ENCODE measurements at regions not wholly inside any gene's neighbourhood (a gene's known extent, or its start where the extent isn't known, plus 50 kb on each side); places are given as distances from the start of the nearest gene placed in this dataset.

DNA sequence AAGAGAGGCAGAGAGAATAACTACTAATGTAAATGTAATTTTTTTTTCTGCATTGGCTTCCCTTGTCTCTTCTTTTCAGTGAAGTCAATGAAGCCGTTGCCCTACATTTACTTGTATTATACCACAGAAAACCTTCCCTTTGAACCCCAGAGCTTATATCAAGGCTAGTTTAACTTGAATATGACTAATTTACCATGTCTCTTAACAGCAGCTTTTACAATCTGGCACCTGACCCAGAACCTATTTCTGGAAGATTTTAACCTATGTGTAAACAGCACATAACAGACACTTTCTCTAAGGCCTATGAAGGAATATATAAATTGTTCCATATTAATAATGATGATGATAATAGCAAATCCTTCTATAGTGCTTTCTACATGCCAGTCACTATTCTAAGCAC lies 580.5 kb upstream of the NXPH2 start:
- Histone ChIP-seq H3K27ac (ENCODE audit: extremely low read depth, low read depth, low read length) (no peak overlapping the region), H3K79me2 (ENCODE audit: control insufficient read depth, insufficient read depth, low read length) (no peaks in the 10 kb centered on the region), H3K4me2 (ENCODE audit: insufficient read depth, low read length) (no peak overlapping the region), H2AFZ (ENCODE audit: low read depth, low read length) (no peak overlapping the region), H4K20me1 (replicated peaks; ENCODE audit: control insufficient read depth, insufficient read depth, low read length) (no peaks in the 10 kb centered on the region), H3K27me3 (ENCODE audit: control insufficient read depth in 2 of 2, insufficient read depth in 2 of 2, low read length in 2 of 2) (no peaks in the 10 kb centered on the region), H3K4me1 (replicated peaks in 1 of 2; ENCODE audit: control insufficient read depth in 2 of 2, insufficient read depth in 2 of 2, low read length in 2 of 2) (no peaks in the 10 kb centered on the region), H3K9me1 (ENCODE audit: control insufficient read depth, insufficient read depth, low read length) (no peaks in the 10 kb centered on the region), H3K4me3 (no peak overlapping the region), H3K36me3 (ENCODE audit: control insufficient read depth, insufficient read depth, low read length) (no peaks in the 10 kb centered on the region), H3K9me3 (replicated peaks; ENCODE audit: control insufficient read depth, insufficient read depth, low read depth, low read length) (no peaks in the 10 kb centered on the region), H3K9ac (ENCODE audit: insufficient read depth in 1 of 2, low read depth in 2 of 2, low read length in 2 of 2) (no peak overlapping the region)
- ChIA-PET POLR2A (interaction anchor here (0.6 kb wide), 1 partner anchor 23 kb away, joined by 3 read pairs; no protein-coding TSS in a partner anchor), CTCF (ENCODE audit: low intra/inter-chr PET ratio) (no interaction called here)
- DNase-seq (ENCODE audit: extremely low read depth in 1 of 4, low spot score in 3 of 4), result no peak
- in situ Hi-C loops (cut with MboI) (no loop called here), intact Hi-C loops (cut with micrococcal nuclease) (no loop called here)
- no peak for FAIRE-seq
- 0% methylated on average over 1 of the region's 1 CpG for WGBS (ENCODE audit: insufficient coverage, low coverage, missing lambda C conversion rate)
- TF ChIP-seq, protein P1, sequence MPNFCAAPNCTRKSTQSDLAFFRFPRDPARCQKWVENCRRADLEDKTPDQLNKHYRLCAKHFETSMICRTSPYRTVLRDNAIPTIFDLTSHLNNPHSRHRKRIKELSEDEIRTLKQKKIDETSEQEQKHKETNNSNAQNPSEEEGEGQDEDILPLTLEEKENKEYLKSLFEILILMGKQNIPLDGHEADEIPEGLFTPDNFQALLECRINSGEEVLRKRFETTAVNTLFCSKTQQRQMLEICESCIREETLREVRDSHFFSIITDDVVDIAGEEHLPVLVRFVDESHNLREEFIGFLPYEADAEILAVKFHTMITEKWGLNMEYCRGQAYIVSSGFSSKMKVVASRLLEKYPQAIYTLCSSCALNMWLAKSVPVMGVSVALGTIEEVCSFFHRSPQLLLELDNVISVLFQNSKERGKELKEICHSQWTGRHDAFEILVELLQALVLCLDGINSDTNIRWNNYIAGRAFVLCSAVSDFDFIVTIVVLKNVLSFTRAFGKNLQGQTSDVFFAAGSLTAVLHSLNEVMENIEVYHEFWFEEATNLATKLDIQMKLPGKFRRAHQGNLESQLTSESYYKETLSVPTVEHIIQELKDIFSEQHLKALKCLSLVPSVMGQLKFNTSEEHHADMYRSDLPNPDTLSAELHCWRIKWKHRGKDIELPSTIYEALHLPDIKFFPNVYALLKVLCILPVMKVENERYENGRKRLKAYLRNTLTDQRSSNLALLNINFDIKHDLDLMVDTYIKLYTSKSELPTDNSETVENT (CRISPR knock-in tag; IDR thresholded peaks at IDR 0.05), result no peak
- TF ChIP-seq HDAC6 (IDR thresholded peaks at IDR 0.05; ENCODE audit: low read depth, low read length) (no peak), NR3C1 (CRISPR knock-in tag; IDR thresholded peaks at IDR 0.05) (no peak), FOXA3 (CRISPR knock-in tag; conservative IDR thresholded peaks at IDR 0.05 in 1 of 2, IDR thresholded peaks at IDR 0.05 in 1 of 2) (no peak), KAT8 (IDR thresholded peaks at IDR 0.05; ENCODE audit: low read depth) (no peak), XRCC4 (IDR thresholded peaks at IDR 0.05; ENCODE audit: extremely low read depth, insufficient read depth, insufficient read length) (no peak)
- TF ChIP-seq, protein P2, sequence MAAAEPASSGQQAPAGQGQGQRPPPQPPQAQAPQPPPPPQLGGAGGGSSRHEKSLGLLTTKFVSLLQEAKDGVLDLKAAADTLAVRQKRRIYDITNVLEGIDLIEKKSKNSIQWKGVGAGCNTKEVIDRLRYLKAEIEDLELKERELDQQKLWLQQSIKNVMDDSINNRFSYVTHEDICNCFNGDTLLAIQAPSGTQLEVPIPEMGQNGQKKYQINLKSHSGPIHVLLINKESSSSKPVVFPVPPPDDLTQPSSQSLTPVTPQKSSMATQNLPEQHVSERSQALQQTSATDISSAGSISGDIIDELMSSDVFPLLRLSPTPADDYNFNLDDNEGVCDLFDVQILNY (CRISPR knock-in tag; IDR thresholded peaks at IDR 0.05), result no peak
- TF ChIP-seq, protein P3, sequence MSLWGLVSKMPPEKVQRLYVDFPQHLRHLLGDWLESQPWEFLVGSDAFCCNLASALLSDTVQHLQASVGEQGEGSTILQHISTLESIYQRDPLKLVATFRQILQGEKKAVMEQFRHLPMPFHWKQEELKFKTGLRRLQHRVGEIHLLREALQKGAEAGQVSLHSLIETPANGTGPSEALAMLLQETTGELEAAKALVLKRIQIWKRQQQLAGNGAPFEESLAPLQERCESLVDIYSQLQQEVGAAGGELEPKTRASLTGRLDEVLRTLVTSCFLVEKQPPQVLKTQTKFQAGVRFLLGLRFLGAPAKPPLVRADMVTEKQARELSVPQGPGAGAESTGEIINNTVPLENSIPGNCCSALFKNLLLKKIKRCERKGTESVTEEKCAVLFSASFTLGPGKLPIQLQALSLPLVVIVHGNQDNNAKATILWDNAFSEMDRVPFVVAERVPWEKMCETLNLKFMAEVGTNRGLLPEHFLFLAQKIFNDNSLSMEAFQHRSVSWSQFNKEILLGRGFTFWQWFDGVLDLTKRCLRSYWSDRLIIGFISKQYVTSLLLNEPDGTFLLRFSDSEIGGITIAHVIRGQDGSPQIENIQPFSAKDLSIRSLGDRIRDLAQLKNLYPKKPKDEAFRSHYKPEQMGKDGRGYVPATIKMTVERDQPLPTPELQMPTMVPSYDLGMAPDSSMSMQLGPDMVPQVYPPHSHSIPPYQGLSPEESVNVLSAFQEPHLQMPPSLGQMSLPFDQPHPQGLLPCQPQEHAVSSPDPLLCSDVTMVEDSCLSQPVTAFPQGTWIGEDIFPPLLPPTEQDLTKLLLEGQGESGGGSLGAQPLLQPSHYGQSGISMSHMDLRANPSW (CRISPR knock-in tag; IDR thresholded peaks at IDR 0.05), result no peak
- BruUV-seq (replicated peaks), result no TSS peak
- ATAC-seq, result no peak
